A673 (cell line): ENCODE measurements at regions not wholly inside any gene's neighbourhood (a gene's known extent, or its start where the extent isn't known, plus 50 kb on each side); places are given as distances from the start of the nearest gene placed in this dataset.

Source experiments
- BruUV-seq: library from RNA; stranded (reverse); fragments of 400-500 nt; replicated peaks from 2 replicates; lab custom pipeline; 2021; lab: Mats Ljungman, UMichigan
- CTCF ChIA-PET: fragments of 300-600 bp; sonication (Branson Sonifier 250); formaldehyde crosslinking; loops from one replicate; lab custom pipeline; 2022; ENCODE audit warnings: antibody characterized with exemption; lab: Charles Lee
- POLR2A ChIA-PET: fragments of 300-600 bp; sonication (Branson Sonifier 250); formaldehyde crosslinking; loops from one replicate; lab custom pipeline; 2022; ENCODE audit warnings: antibody characterized with exemption; ENCODE audit not compliant: low non-redundant PET; lab: Charles Lee
- DNase-seq: peaks from one replicate; pipeline ENCODE4 v3.0.0-alpha.2; 2015; ENCODE audit warnings: low spot score
- H3K27ac ChIP-seq: fragments of 200-600 bp; sonication (generic); 2 replicates; pipeline ENCODE4 v1.5.1; 2016; ENCODE audit warnings: mixed run types, low read depth, mild to moderate bottlenecking, mixed read lengths, antibody characterized with exemption, low read length; ENCODE audit not compliant: poor library complexity, severe bottlenecking
- H3K27me3 ChIP-seq: fragments of 200-600 bp; sonication (generic); replicated peaks from 2 replicates; pipeline ENCODE4 v1.6.1; 2017; ENCODE audit warnings: mixed run types, low read depth, mild to moderate bottlenecking, mixed read lengths, antibody characterized with exemption, low read length; ENCODE audit not compliant: insufficient read depth, poor library complexity
- H3K36me3 ChIP-seq: fragments of 200-600 bp; sonication (generic); 2 replicates; pipeline ENCODE4 v1.6.1; 2016; ENCODE audit warnings: mixed run types, mild to moderate bottlenecking, mixed read lengths, antibody characterized with exemption, low read length; ENCODE audit not compliant: insufficient read depth, poor library complexity, severe bottlenecking
- H3K4me1 ChIP-seq: fragments of 200-600 bp; sonication (generic); 2 replicates; pipeline ENCODE4 v1.6.1; 2017; ENCODE audit warnings: mixed run types, mild to moderate bottlenecking, mixed read lengths, antibody characterized with exemption, low read length; ENCODE audit not compliant: insufficient read depth, poor library complexity, severe bottlenecking
- H3K4me3 ChIP-seq: fragments of 200-600 bp; sonication (generic); 2 replicates; pipeline ENCODE4 v1.5.1; 2016; ENCODE audit warnings: low read depth, mixed run types, mild to moderate bottlenecking, mixed read lengths, low read length; ENCODE audit not compliant: poor library complexity, severe bottlenecking
- H3K9me3 ChIP-seq: fragments of 200-600 bp; sonication (generic); 2 replicates; pipeline ENCODE4 v1.6.1; 2016; ENCODE audit warnings: mixed run types, low read depth, mild to moderate bottlenecking, mixed read lengths, antibody characterized with exemption, low read length; ENCODE audit not compliant: poor library complexity, severe bottlenecking
- CTCF ChIP-seq: fragments of 300-800, 200-600 bp; sonication (generic); conservative IDR thresholded peaks from 2 replicates; pipeline ENCODE4 v1.5.1; 2017; ENCODE audit warnings: low read depth, mild to moderate bottlenecking, antibody characterized with exemption, low read length, moderate library complexity, mixed read lengths
- EZH2 ChIP-seq: fragments of 200-600 bp; sonication (generic); IDR thresholded peaks from 2 replicates; pipeline ENCODE4 v1.6.1; 2017; ENCODE audit warnings: borderline replicate concordance, low read depth, mild to moderate bottlenecking, mixed read lengths, antibody characterized with exemption, low read length; ENCODE audit not compliant: poor library complexity, severe bottlenecking
- intact Hi-C: fragments of 100-400 bp; cut with micrococcal nuclease; formaldehyde crosslinking; loops from one replicate; pipeline ENCODE4 v1.10.0; 2022; ENCODE audit not compliant: unreplicated experiment

DNA sequence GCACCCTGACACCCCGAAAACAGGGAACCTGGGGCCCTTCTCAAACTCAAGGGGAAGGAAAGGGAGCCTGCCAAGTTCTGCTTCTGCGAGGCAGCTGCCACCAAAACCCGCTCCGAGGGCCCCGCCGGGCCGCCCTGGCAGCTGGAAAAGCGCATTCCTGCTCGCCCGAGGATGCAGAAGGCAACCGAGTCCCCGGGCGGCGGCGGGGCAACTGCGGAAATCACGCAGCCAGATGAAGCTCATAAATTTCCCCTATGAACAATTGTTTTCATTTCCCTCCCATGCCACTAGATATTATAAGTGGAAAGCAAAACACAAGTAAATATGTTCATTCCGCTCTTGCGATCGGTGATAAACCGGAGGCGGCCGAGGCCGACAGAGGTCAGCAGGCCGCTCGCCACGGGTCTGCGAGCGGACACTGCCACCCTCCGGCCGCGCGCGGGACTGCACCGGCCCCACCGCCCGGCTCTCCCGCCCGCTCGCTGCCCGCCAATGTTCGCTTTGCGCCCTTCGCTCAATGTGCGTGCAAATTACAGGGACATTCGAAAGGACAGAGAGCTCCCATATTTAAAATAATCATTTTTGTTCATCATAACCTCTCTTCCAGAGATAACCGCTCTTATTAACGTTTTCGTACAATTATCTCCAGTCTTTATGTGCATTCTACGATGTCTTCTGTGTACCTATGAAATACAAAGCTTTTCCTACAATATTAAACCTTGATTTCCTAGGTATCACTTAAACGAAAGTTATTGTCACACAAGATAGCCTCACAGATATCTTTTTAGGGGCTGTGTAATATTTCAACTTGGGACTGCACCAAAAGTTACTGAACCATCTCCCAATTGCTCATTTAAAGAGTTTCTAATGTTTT lies 120.8 kb upstream of the ZNF507 start:
- DNase-seq, result peak; percentile 51
- CTCF ChIA-PET, result interaction anchor here (0.6 to 1.6 kb wide), 7 partner anchors 88 to 1557 kb away, joined by 3 to 13 read pairs (median 4); no protein-coding TSS in a partner anchor
- POLR2A ChIA-PET, result no interaction called here
- Histone ChIP-seq H3K4me1 (peaks cover 10% of the 10 kb centered on the region), H3K4me3 (peak overlapping the region; percentile 26), H3K36me3 (no peaks in the 10 kb centered on the region), H3K9me3 (no peaks in the 10 kb centered on the region), H3K27me3 (no peaks in the 10 kb centered on the region), H3K27ac (no peak overlapping the region)
- intact Hi-C loops, result loop anchor here (1.0 to 10.0 kb wide), 3 partner anchors 180 to 1538 kb away; no protein-coding TSS in a partner anchor
- BruUV-seq, result no TSS peak
- no peak for TF ChIP-seq EZH2
- peak; percentile 89 for TF ChIP-seq CTCF

- peak; percentile 14 for DNase-seq
- no peaks in the 10 kb centered on the region for H3K27me3 ChIP-seq
- intact Hi-C loops, result loop anchor here (10.0 kb wide), 2 partner anchors 183 to 1173 kb away; no protein-coding TSS in a partner anchor
- CTCF ChIA-PET, result interaction anchor here (0.7 kb wide), 1 partner anchor 339 kb away, joined by 3 read pairs; no protein-coding TSS in a partner anchor
- TF ChIP-seq CTCF (no peak), EZH2 (no peak)
- H3K27ac ChIP-seq, result no peak overlapping the region
- POLR2A ChIA-PET, result no interaction called here
- H3K36me3 ChIP-seq, result no peaks in the 10 kb centered on the region
- no peaks in the 10 kb centered on the region for H3K9me3 ChIP-seq
- no peak overlapping the region for H3K4me3 ChIP-seq
- no TSS peak for BruUV-seq
- H3K4me1 ChIP-seq, result peaks cover 10% of the 10 kb centered on the region
Measured at GRCh38 chr19:32227561-32228165, 117.7 kb upstream of the ZNF507 start.

DNA sequence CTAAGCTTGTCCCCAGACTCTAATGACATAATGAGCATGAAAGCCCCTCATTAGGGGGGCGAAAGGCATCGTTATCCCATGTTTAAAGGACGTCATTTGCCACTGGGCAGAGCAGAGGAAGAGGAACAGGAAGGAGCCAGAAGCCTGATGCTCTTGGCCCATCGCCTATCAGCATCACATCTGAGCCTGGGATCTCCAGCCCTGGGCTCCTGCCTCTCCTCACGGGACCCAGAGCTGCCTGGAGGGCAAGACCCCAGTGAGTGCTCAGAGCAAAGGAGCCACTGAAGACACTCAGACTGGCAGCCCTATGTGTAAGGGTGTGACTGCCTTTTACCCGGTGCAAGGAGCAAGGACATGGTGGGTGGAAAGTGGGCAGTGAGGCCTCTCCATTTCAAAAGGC lies 115.0 kb upstream of the ZNF507 start:
- Histone ChIP-seq H3K4me3 (no peak overlapping the region), H3K27ac (no peak overlapping the region), H3K27me3 (no peaks in the 10 kb centered on the region), H3K36me3 (no peaks in the 10 kb centered on the region), H3K9me3 (no peaks in the 10 kb centered on the region), H3K4me1 (no peaks in the 10 kb centered on the region)
- ChIA-PET POLR2A (no interaction called here), CTCF (no interaction called here)
- intact Hi-C loops, result no loop called here
- no peak for DNase-seq
- BruUV-seq, result no TSS peak
- TF ChIP-seq EZH2 (no peak), CTCF (no peak)
